ENCODE measurements at regions not wholly inside any gene's neighbourhood (a gene's known extent, or its start where the extent isn't known, plus 50 kb on each side); places are given as distances from the start of the nearest gene placed in this dataset.

DNA sequence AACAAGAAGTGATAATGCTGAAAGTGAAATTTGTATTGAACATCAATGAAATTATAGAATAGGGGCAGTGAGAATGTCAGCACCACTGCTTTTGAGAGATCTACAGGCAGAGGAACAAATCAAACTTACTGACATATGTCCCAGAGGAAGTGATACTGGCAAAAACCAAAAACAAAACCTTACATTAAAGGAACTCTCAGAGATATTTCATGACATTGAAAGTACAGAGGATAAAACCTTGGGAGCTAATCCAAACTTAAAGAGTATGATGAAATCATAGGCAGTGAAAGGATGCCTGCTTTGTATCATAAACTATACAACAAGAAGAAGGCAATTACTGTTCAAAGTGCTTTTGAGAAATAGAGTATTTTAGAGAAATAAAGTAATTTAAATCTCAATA, 90.4 kb upstream of the SV2C start:
- TF ChIP-seq, protein P1, sequence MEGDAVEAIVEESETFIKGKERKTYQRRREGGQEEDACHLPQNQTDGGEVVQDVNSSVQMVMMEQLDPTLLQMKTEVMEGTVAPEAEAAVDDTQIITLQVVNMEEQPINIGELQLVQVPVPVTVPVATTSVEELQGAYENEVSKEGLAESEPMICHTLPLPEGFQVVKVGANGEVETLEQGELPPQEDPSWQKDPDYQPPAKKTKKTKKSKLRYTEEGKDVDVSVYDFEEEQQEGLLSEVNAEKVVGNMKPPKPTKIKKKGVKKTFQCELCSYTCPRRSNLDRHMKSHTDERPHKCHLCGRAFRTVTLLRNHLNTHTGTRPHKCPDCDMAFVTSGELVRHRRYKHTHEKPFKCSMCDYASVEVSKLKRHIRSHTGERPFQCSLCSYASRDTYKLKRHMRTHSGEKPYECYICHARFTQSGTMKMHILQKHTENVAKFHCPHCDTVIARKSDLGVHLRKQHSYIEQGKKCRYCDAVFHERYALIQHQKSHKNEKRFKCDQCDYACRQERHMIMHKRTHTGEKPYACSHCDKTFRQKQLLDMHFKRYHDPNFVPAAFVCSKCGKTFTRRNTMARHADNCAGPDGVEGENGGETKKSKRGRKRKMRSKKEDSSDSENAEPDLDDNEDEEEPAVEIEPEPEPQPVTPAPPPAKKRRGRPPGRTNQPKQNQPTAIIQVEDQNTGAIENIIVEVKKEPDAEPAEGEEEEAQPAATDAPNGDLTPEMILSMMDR (IDR thresholded peaks at IDR 0.05; ENCODE audit: control extremely low read depth in 1 of 3, insufficient read depth in 1 of 3, low read depth in 1 of 3, low read length in 3 of 3), result no peak
- TF ChIP-seq PHF8 (conservative IDR thresholded peaks at IDR 0.05; ENCODE audit: low read depth, low read length) (no peak), SP2 (IDR thresholded peaks at IDR 0.05; ENCODE audit: low read length) (no peak)

Measured in H1 (cell line).